ENCODE measurements at regions not wholly inside any gene's neighbourhood (a gene's known extent, or its start where the extent isn't known, plus 50 kb on each side); places are given as distances from the start of the nearest gene placed in this dataset.

- no peak for TF ChIP-seq CTCF (IDR thresholded peaks at IDR 0.05)
- DNase-seq: no peak
- no peaks in the 10 kb centered on the region for H3K9me3 ChIP-seq
- H3K4me1 ChIP-seq: no peaks in the 10 kb centered on the region
- H3K27me3 ChIP-seq: peaks cover 6% of the 10 kb centered on the region
- H3K4me3 ChIP-seq: no peak overlapping the region
- H3K27ac ChIP-seq: no peak overlapping the region
- no peak overlapping the region for H3K9ac ChIP-seq (ENCODE audit: low read depth in 2 of 2, low read length in 2 of 2)
- no peaks in the 10 kb centered on the region for H3K36me3 ChIP-seq
- intact Hi-C loops (cut with DNase I): no loop called here
Measured at GRCh38 chr16:54993106-54993895, 62.6 kb downstream of the IRX5 start.

- no peak overlapping the region for H3K27ac ChIP-seq
- H3K27me3 ChIP-seq: no peaks in the 10 kb centered on the region
- no peak overlapping the region for H3K4me3 ChIP-seq
- H3K9ac ChIP-seq (ENCODE audit: low read depth in 2 of 2, low read length in 2 of 2): no peak overlapping the region
- no peaks in the 10 kb centered on the region for H3K9me3 ChIP-seq
- H3K36me3 ChIP-seq: no peaks in the 10 kb centered on the region
- intact Hi-C loops (cut with DNase I): no loop called here
- DNase-seq: no peak
- no peak for TF ChIP-seq CTCF (IDR thresholded peaks at IDR 0.05)
- no peaks in the 10 kb centered on the region for H3K4me1 ChIP-seq
Measured at GRCh38 chr16:54996186-54996585, 65.5 kb downstream of the IRX5 start.

- no peak overlapping the region for H3K27ac ChIP-seq
- intact Hi-C loops (cut with DNase I): no loop called here
- H3K4me3 ChIP-seq: no peak overlapping the region
- no peak for TF ChIP-seq CTCF (IDR thresholded peaks at IDR 0.05)
- no peaks in the 10 kb centered on the region for H3K27me3 ChIP-seq
- no peaks in the 10 kb centered on the region for H3K4me1 ChIP-seq
- no peak overlapping the region for H3K9ac ChIP-seq (ENCODE audit: low read depth in 2 of 2, low read length in 2 of 2)
- DNase-seq: no peak
- H3K36me3 ChIP-seq: no peaks in the 10 kb centered on the region
- H3K9me3 ChIP-seq: no peaks in the 10 kb centered on the region
Measured at GRCh38 chr16:54998834-54999233, 68.2 kb downstream of the IRX5 start.

GRCh38 chr16:54999481-54999880, 68.8 kb downstream of the IRX5 start:
- Histone ChIP-seq H3K9ac (ENCODE audit: low read depth in 2 of 2, low read length in 2 of 2) (no peak overlapping the region), H3K27me3 (no peaks in the 10 kb centered on the region), H3K9me3 (no peaks in the 10 kb centered on the region), H3K27ac (no peak overlapping the region), H3K4me3 (no peak overlapping the region), H3K36me3 (no peaks in the 10 kb centered on the region), H3K4me1 (no peaks in the 10 kb centered on the region)
- no peak for TF ChIP-seq CTCF (IDR thresholded peaks at IDR 0.05)
- DNase-seq: no peak
- intact Hi-C loops (cut with DNase I): no loop called here

GRCh38 chr16:55000595-55000994, 69.9 kb downstream of the IRX5 start:
- Histone ChIP-seq H3K27me3 (no peaks in the 10 kb centered on the region), H3K9ac (ENCODE audit: low read depth in 2 of 2, low read length in 2 of 2) (no peak overlapping the region), H3K27ac (no peak overlapping the region), H3K4me3 (no peak overlapping the region), H3K9me3 (no peaks in the 10 kb centered on the region), H3K4me1 (no peaks in the 10 kb centered on the region), H3K36me3 (no peaks in the 10 kb centered on the region)
- no peak for DNase-seq
- intact Hi-C loops (cut with DNase I): no loop called here
- no peak for TF ChIP-seq CTCF (IDR thresholded peaks at IDR 0.05)
